K562 (cell line): ENCODE measurements at regions not wholly inside any gene's neighbourhood (a gene's known extent, or its start where the extent isn't known, plus 50 kb on each side); places are given as distances from the start of the nearest gene placed in this dataset.
"Not testable (repeated sequence)": the region's sequence is repeated elsewhere in the genome, so short reads cannot be mapped to it uniquely, and the experiment has no call there.

Experiments
- ATAC-seq: fragments of 200-7000 bp; cut with Tn5 transposase; 3 replicates; pipeline ENCODE4 v1.9.1; 2020; ENCODE audit warnings: moderate library complexity
- BruUV-seq: library from RNA; stranded (reverse); fragments of 400-500 nt; replicated peaks from 2 replicates; lab custom pipeline; 2021; lab: Mats Ljungman, UMichigan
- CTCF ChIA-PET: fragments of 300-600 bp; formaldehyde crosslinking; extraction: SDS; loops from one replicate; lab custom pipeline; 2021; ENCODE audit warnings: low intra/inter-chr PET ratio; lab: Yijun Ruan, JAX
- POLR2A ChIA-PET: fragments of 300-600, 350-650 bp; sonication (Branson Sonifier 250); formaldehyde crosslinking; extraction: SDS; loops from one replicate; lab custom pipeline; 2021; ENCODE audit warnings: antibody characterized with exemption, inconsistent platforms; lab: Yijun Ruan, JAX
- DNase-seq, 4 experiments: peaks; one replicate each; pipeline versions ENCODE4 v3.0.0 to v3.0.0-alpha.2; 2011 to 2018; ENCODE audit warnings: low spot score in 3 of 4, mixed read lengths in 3 of 4; ENCODE audit errors: extremely low read depth in 1 of 4
- FAIRE-seq: peaks from 2 replicates; lab custom pipeline; 2011; peaks lifted over from hg19 to GRCh38; lab: Jason Lieb, UNC
- H2AFZ ChIP-seq: 2 replicates; pipeline ENCODE4 v1.6.0; 2011; ENCODE audit warnings: low read depth, low read length, control low read depth, inconsistent platforms
- H3K27ac ChIP-seq: fragments of 200-600 bp; 3 replicates; pipeline ENCODE4 v1.8.0; 2011; ENCODE audit warnings: low read depth, mild to moderate bottlenecking, control low read depth, inconsistent platforms, low read length, moderate library complexity, mixed read lengths; ENCODE audit errors: extremely low read depth
- H3K27me3 ChIP-seq, 2 experiments: fragments of 300-600 bp in 1 of 2; 2 replicates in 1 of 2; 3 replicates in 1 of 2; pipeline versions ENCODE4 v1.6.0 to v1.8.0; 2011; ENCODE audit warnings: inconsistent platforms in 2 of 2, low read length in 2 of 2, mild to moderate bottlenecking in 1 of 2, mixed read lengths in 1 of 2, moderate library complexity in 1 of 2; ENCODE audit not compliant: control insufficient read depth in 2 of 2, insufficient read depth in 2 of 2
- H3K36me3 ChIP-seq: fragments of 300-600 bp; 3 replicates; pipeline ENCODE4 v1.8.0; 2011; ENCODE audit warnings: mild to moderate bottlenecking, low read length, inconsistent platforms; ENCODE audit not compliant: control insufficient read depth, insufficient read depth
- H3K4me1 ChIP-seq, 2 experiments: fragments of 200-600 bp in 1 of 2; replicated peaks in 1 of 2; 2 replicates in 1 of 2; 3 replicates in 1 of 2; pipeline versions ENCODE4 v1.5.1 to v1.8.0; 2011; ENCODE audit warnings: inconsistent platforms in 2 of 2, low read length in 2 of 2, mild to moderate bottlenecking in 1 of 2, mixed read lengths in 1 of 2, moderate library complexity in 1 of 2; ENCODE audit not compliant: control insufficient read depth in 2 of 2, insufficient read depth in 2 of 2
- H3K4me2 ChIP-seq: 2 replicates; pipeline ENCODE4 v1.6.1; 2011; ENCODE audit warnings: low read length, control low read depth, inconsistent platforms, mixed read lengths; ENCODE audit not compliant: insufficient read depth
- H3K4me3 ChIP-seq: fragments of 200-600 bp; sonication (generic), shearing (Covaris generic); 2 replicates; pipeline ENCODE4 v1.5.1; 2016; ENCODE audit warnings: control low read depth, inconsistent platforms
- H3K79me2 ChIP-seq: fragments of 200-600 bp; 3 replicates; pipeline ENCODE4 v1.8.0; 2011; ENCODE audit warnings: low read length, inconsistent platforms; ENCODE audit not compliant: control insufficient read depth, insufficient read depth
- H3K9ac ChIP-seq, 2 experiments: 2 replicates each; pipeline versions ENCODE4 v1.6.0 to v1.6.1; 2011; ENCODE audit warnings: low read depth in 2 of 2, low read length in 2 of 2, control low read depth in 1 of 2, inconsistent platforms in 1 of 2, mild to moderate bottlenecking in 1 of 2, mixed read lengths in 1 of 2; ENCODE audit not compliant: insufficient read depth in 1 of 2
- H3K9me1 ChIP-seq: one replicate; pipeline ENCODE4 v1.6.0; 2011; ENCODE audit warnings: inconsistent platforms, mild to moderate bottlenecking, low read length, moderate library complexity; ENCODE audit not compliant: control insufficient read depth, insufficient read depth
- H3K9me3 ChIP-seq: replicated peaks from 2 replicates; pipeline ENCODE4 v1.5.1; 2011; ENCODE audit warnings: low read depth, low read length, inconsistent platforms; ENCODE audit not compliant: control insufficient read depth, insufficient read depth
- H4K20me1 ChIP-seq: replicated peaks from 2 replicates; pipeline ENCODE4 v1.6.1; 2011; ENCODE audit warnings: low read length, inconsistent platforms, mixed read lengths; ENCODE audit not compliant: control insufficient read depth, insufficient read depth
- CBX3 ChIP-seq, 2 experiments: IDR thresholded peaks; 1 replicate in 1 of 2; 2 replicates in 1 of 2; pipeline ENCODE4 v1.6.1; 2012; ENCODE audit warnings: inconsistent platforms in 2 of 2, low read length in 2 of 2, borderline replicate concordance in 1 of 2, control low read depth in 1 of 2
- CBX5 ChIP-seq: IDR thresholded peaks from 2 replicates; pipeline ENCODE4 v1.6.1; 2014; ENCODE audit warnings: low read depth, borderline replicate concordance
- HDAC6 ChIP-seq: IDR thresholded peaks from 2 replicates; pipeline ENCODE4 v1.6.1; 2012; ENCODE audit warnings: low read depth, mild to moderate bottlenecking, control low read depth, inconsistent platforms, low read length, moderate library complexity
- ZBTB12 ChIP-seq: fragments of 250-450 bp; sonication (Bioruptor Pico); IDR thresholded peaks from 2 replicates; pipeline ENCODE4 v1.4.0; 2020
- ZNF23 ChIP-seq: fragments of 250-450 bp; sonication (Bioruptor Pico); IDR thresholded peaks from 2 replicates; pipeline ENCODE4 v1.4.0; 2020; ENCODE audit warnings: mild to moderate bottlenecking
- ZNF707 ChIP-seq: fragments of 250-450 bp; sonication (Bioruptor Pico); conservative IDR thresholded peaks from 2 replicates; pipeline ENCODE4 v1.8.0; 2022; ENCODE audit warnings: inconsistent platforms, mild to moderate bottlenecking, moderate library complexity
- WGBS: fragments of 100-300 bp; shearing (Covaris generic); methylation state at CpG from one replicate; pipeline ENCODE4 v1.1.6; 2016; ENCODE audit warnings: low coverage, mixed read lengths; ENCODE audit not compliant: insufficient coverage; ENCODE audit errors: missing lambda C conversion rate; 5-methylcytosine and 5-hydroxymethylcytosine counted together
- in situ Hi-C: fragments of 300-500 bp; cut with MboI; formaldehyde crosslinking; loops from 4 replicates; pipeline ENCODE4 v1.15.0; 2018; ENCODE audit warnings: inconsistent platforms, mixed read lengths
- intact Hi-C: fragments of 100-400 bp; cut with micrococcal nuclease; formaldehyde crosslinking; loops from 2 replicates; pipeline ENCODE4 v1.14.2; 2022

- H3K9me1 ChIP-seq, result no peaks in the 10 kb centered on the region
- no peak for DNase-seq
- H3K9ac ChIP-seq, result no peak overlapping the region
- no TSS peak for BruUV-seq
- intact Hi-C loops (no loop called here), in situ Hi-C loops (no loop called here)
- H3K27ac ChIP-seq, result no peak overlapping the region
- no peaks in the 10 kb centered on the region for H3K9me3 ChIP-seq
- no peak overlapping the region for H2AFZ ChIP-seq
- no peaks in the 10 kb centered on the region for H3K79me2 ChIP-seq
- H4K20me1 ChIP-seq, result no peaks in the 10 kb centered on the region
- ChIA-PET CTCF (no interaction called here), POLR2A (no interaction called here)
- no peak overlapping the region for H3K4me3 ChIP-seq
- no peak for FAIRE-seq
- 0 out of 2 replicates have a peak, but pooled peaks have one; percentile 58 for TF ChIP-seq CBX5
- 0 out of 3 replicates have a peak, but pooled peaks of 1 of the 2 experiments have one; percentile 41 for TF ChIP-seq CBX3 (IDR thresholded peaks at IDR 0.05; ENCODE audit: borderline replicate concordance in 1 of 2, low read length in 2 of 2)
- TF ChIP-seq ZNF23 (CRISPR knock-in tag), result no peak
- no peak for TF ChIP-seq HDAC6
- H3K4me2 ChIP-seq, result no peak overlapping the region
- H3K27me3 ChIP-seq, result no peaks in the 10 kb centered on the region
- ATAC-seq, result no peak
- no peaks in the 10 kb centered on the region for H3K36me3 ChIP-seq
- H3K4me1 ChIP-seq, result no peaks in the 10 kb centered on the region
These were observed 82.2 kb upstream of the GMDS start for GRCh38 chr6:2327591-2327990.

DNA sequence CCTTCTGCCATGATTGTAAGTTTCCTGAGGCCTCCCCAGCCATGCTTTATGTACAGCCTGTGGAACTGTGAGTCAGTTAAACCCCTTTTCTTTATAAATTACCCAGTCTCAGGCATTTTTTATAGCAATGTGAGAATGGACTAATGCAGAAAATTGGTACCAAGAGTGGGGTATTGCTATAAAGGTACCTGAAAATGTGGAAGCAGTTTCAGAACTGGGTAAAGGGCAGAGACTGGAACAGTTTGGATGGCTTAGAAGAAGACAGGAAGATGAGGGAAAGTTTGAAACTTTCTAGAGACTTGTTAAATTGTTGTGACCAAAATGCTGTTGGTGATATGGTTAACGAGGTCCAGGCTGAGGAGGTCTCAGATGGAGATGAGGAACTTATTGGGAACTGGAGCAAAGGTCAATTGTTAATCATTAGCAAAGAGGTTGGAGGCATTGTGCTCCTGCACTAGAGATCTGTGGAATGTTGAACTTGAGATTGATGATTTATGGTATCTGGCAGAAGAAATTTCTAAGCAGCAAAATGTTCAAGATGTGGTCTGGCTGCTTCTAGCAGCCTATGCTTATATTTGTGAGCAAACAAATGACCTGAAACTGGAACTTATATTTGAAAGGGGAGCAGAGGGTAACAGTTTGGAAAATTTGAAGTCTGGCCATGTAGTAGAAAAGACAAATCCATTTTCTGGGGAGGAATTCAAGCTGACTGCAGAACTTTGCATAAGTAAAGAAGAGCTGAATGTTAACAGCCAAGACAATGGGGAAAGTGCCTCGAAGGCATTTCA is 79.0 kb upstream of the GMDS start:
- Histone ChIP-seq H4K20me1 (no peaks in the 10 kb centered on the region), H3K9ac (no peak overlapping the region), H3K9me3 (no peaks in the 10 kb centered on the region), H3K4me3 (no peak overlapping the region), H3K9me1 (no peaks in the 10 kb centered on the region), H3K27me3 (no peaks in the 10 kb centered on the region), H3K4me1 (no peaks in the 10 kb centered on the region), H3K4me2 (no peak overlapping the region), H3K79me2 (no peaks in the 10 kb centered on the region), H3K27ac (no peak overlapping the region), H3K36me3 (no peaks in the 10 kb centered on the region), H2AFZ (no peak overlapping the region)
- ATAC-seq (no peak), DNase-seq (no peak), FAIRE-seq (no peak)
- BruUV-seq, result no TSS peak
- ChIA-PET POLR2A (no interaction called here), CTCF (no interaction called here)
- intact Hi-C loops (no loop called here), in situ Hi-C loops (no loop called here)
- 0% methylated on average over 2 of the region's 2 CpGs for WGBS
- TF ChIP-seq ZNF707 (CRISPR knock-in tag), result 0 out of 2 replicates have a peak, but pooled peaks have one; percentile 66
- TF ChIP-seq ZBTB12, result no peak

- 2% methylated on average over 11 of the region's 11 CpGs for WGBS
- ATAC-seq, H3K4me3 ChIP-seq, DNase-seq, H4K20me1 ChIP-seq, H3K9ac ChIP-seq, H3K27me3 ChIP-seq, H3K79me2 ChIP-seq, H3K4me1 ChIP-seq, CTCF ChIA-PET, BruUV-seq, H3K9me1 ChIP-seq, POLR2A ChIA-PET, FAIRE-seq, H3K4me2 ChIP-seq, H3K9me3 ChIP-seq, H2AFZ ChIP-seq, in situ Hi-C loops, H3K27ac ChIP-seq, H3K36me3 ChIP-seq, intact Hi-C loops: not testable (repeated sequence)
These were observed 72.1 kb upstream of the GMDS start for GRCh38 chr6:2317498-2317897.
